ENCODE measurements at regions not wholly inside any gene's neighbourhood (a gene's known extent, or its start where the extent isn't known, plus 50 kb on each side); places are given as distances from the start of the nearest gene placed in this dataset.

- TF ChIP-seq, protein P1, sequence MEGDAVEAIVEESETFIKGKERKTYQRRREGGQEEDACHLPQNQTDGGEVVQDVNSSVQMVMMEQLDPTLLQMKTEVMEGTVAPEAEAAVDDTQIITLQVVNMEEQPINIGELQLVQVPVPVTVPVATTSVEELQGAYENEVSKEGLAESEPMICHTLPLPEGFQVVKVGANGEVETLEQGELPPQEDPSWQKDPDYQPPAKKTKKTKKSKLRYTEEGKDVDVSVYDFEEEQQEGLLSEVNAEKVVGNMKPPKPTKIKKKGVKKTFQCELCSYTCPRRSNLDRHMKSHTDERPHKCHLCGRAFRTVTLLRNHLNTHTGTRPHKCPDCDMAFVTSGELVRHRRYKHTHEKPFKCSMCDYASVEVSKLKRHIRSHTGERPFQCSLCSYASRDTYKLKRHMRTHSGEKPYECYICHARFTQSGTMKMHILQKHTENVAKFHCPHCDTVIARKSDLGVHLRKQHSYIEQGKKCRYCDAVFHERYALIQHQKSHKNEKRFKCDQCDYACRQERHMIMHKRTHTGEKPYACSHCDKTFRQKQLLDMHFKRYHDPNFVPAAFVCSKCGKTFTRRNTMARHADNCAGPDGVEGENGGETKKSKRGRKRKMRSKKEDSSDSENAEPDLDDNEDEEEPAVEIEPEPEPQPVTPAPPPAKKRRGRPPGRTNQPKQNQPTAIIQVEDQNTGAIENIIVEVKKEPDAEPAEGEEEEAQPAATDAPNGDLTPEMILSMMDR (IDR thresholded peaks at IDR 0.05) = no peak
- TF ChIP-seq POLR2A (IDR thresholded peaks at IDR 0.05) (no peak), POLR2AphosphoS5 (IDR thresholded peaks at IDR 0.05) (no peak), EP300 (IDR thresholded peaks at IDR 0.05) (no peak)
These were observed 199.1 kb downstream of the FZD1 start for GRCh38 chr7:91463330-91463729.
